ENCODE measurements at regions not wholly inside any gene's neighbourhood (a gene's known extent, or its start where the extent isn't known, plus 50 kb on each side); places are given as distances from the start of the nearest gene placed in this dataset.
"Not testable (repeated sequence)": the region's sequence is repeated elsewhere in the genome, so short reads cannot be mapped to it uniquely, and the experiment has no call there.

DNA sequence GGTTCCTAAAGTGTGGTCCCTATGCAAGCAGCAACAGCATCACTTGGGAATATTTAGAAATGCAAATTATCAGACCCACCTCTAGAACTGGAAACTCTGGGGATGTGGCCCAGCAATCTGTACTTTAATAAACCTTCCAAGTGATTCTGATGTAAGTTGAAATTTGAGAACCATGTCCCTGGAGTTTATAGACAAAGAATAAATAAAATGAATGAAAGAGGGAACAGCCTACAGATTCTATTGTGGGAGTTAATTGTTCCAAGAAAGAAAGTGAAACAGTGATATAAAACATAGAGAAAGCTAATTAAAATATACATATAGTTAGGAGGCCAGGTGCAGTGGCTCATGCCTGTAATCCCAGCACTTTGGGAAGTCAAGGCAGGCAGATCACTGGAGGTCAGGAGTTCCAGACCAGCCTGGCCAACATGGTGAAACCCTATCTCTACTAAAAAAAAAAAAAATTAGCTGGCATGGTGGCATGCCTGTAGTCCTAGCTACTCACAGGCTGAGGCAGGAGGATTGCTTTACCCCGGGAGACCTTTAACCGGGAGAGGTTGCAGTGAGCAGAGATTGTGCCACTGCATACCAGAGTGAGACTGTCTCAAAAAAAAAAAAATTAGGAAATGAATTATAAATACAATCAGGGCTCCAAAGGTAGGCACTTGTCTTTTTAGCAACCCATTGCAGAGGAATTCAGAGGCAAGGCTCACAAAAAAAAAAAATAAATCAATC is 507.5 kb downstream of the NAV3 start:
- DNase-seq, result no peak

DNA sequence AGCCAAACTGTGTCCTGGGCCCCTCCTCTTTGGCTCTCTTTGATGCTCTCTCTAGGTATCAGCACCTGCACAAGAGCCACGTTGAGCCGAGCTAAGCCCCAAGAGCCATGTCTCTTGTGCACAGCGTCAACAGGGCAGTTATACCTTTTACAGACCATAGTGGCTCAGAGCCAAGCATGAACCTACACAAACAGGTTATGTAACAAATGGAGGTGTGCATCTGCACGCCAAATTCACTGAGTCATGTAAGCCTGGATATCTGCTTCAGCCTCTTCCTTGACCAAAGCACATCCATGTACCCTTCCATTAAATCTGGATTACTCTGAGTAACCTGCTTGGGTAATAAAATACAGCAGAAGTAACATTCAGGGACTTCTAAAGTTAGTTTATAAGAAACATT is 509.7 kb downstream of the NAV3 start:
- no peak for DNase-seq

- DNase-seq, result no peak
Measured at GRCh38 chr12:78343657-78344056, 513.0 kb downstream of the NAV3 start.

DNA sequence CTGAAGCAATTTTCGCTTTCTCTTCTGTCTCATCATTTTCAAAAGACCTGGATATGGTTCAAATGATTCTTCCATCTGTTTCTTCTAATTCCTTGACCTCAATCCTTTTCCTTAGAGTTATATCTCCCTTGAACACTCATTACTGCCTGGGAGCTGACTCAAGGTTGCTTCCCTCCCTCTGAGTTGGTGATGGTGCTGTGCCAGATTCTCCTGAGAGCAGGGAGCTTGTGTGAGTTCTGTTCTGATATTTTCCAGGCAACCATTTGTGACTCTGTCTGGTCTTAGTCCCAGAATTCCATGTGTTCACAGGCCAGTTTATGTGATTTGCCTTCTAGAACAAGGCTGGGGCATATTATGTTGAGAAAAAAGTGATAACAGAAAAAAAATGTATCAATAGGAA is 505.1 kb upstream of the SYT1 start:
- peak; percentile 65 for DNase-seq

GRCh38 chr12:78361683-78362082 is 502.9 kb upstream of the SYT1 start:
- DNase-seq, result no peak

DNA sequence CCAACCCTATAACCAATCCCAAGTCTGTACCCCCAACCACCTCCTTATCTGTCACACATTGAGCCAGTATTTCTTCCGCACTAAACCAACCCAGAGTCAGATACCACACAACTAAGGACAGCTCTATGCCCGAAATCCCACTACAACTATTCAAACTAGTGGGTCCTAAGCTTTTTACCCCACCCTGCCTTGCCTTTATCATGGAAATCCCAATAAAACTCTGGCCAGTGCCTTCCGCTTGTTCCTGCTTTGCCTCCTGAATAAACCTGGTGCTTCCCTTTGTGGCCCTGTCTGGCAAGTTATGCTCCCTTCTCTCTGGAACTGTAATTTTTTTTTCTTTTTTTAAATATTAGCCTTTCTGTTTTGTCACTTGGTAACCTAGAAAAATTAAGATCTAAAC is 493.3 kb upstream of the SYT1 start:
- DNase-seq, result no peak

- DNase-seq, result no peak
Measured at GRCh38 chr12:78375461-78375860, 489.1 kb upstream of the SYT1 start.

- no peak for DNase-seq
Measured at GRCh38 chr12:78376257-78376656, 488.3 kb upstream of the SYT1 start.

DNA sequence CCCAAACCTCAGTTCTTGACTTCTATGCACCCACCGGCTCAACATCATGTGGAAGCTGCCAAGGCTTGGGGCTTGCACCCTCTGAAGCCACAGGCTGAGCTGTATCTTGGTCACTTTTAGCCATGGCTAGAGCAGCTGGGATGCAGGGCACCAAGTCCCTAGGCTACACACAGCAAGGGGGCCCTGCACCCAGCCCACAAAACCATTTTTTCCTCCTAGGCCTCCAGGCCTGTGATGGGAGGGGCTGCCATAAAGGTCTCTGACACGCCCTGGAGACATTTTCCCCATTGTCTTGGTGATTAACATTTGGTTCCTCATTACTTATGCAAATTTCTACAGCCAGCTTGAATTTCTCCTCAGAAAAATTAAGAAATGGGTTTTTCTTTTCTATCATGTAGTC is 485.5 kb upstream of the SYT1 start:
- DNase-seq, result not testable (repeated sequence)

GRCh38 chr12:78383414-78383813 is 481.2 kb upstream of the SYT1 start:
- no peak for DNase-seq

DNA sequence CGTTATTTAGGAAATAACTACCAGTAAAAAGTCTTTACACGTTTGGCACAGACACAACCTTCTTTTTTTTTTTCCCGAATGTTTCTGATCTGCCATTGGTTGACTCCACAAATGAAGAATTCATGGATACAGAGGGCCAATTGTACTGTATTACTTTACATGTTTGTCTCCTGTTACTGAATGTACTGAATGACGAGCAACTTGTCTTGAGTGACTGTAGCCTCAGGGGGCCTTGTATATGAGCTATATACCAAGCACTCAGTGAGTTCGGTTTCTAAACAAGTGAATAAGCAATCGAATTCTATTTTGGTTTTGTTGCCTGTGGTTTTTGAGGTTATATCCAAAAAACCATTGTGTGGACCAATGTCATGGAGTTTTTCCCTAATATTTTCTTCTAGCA is 480.0 kb upstream of the SYT1 start:
- DNase-seq, result no peak

GRCh38 chr12:78385541-78385940 is 479.0 kb upstream of the SYT1 start:
- DNase-seq, result no peak

DNA sequence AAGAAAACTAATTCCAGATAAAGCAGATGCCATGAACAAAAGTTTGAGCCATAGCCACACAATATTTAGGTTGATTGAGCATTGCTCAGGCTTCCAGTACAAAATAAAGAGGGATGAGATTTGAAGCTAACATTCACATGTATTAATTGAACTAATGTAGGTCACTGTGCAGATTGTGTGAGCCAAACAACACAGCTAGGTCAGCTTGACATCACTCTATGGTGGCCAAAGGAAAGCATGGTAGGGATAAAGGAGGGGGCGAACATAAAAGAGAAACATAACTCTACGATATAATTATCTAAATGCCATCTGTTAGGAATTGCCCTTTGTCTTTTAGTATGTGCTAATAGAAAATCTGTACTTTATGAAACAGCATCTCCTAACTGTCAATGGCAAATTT is 477.7 kb upstream of the SYT1 start:
- no peak for DNase-seq

DNA sequence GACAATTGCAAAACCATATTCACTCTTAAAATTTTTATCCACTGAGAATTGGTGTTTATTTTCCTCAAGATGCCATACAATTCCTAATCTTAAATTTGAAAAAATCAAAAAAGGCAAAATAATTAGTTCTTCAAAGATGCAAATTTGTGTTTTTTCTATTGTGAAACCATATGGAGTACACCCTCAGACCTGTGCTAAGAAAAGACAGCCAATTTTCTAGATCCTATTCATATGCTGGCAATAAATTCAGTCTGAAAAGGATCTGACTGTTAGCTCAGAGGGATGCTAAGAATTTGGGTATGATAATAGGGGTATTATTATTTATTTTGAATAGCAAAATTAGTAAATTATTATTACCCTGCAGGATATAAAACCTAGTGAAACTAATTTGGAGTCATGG is 476.9 kb upstream of the SYT1 start:
- no peak for DNase-seq

DNA sequence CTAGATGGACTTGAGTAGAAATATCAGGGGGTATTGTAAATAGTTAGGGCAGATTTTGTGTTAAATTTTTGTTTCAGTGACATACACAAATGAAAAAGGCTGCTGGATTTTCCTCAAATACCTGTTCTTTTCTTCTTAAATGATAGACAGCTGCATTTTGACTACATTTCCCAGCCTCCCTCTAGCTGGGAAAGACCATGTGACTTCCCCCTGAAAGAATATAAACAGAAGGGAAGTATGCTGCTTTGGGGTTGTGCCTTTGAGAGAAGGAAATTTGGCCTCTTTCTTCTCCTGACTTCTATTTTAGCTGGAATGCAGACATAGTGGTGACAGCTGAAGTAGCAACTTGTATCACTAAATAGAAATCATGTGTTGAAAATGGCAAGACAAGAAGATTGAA is 476.1 kb upstream of the SYT1 start:
- no peak for DNase-seq

GRCh38 chr12:78390920-78391319 is 473.7 kb upstream of the SYT1 start:
- no peak for DNase-seq

- peak; percentile 51 for DNase-seq
Measured at GRCh38 chr12:78392918-78393317, 471.7 kb upstream of the SYT1 start.

GRCh38 chr12:78395961-78396360 is 468.6 kb upstream of the SYT1 start:
- no peak for DNase-seq

GRCh38 chr12:78396538-78396937 is 468.0 kb upstream of the SYT1 start:
- no peak for DNase-seq

- DNase-seq, result no peak
Measured at GRCh38 chr12:78398750-78399149, 465.8 kb upstream of the SYT1 start.

DNA sequence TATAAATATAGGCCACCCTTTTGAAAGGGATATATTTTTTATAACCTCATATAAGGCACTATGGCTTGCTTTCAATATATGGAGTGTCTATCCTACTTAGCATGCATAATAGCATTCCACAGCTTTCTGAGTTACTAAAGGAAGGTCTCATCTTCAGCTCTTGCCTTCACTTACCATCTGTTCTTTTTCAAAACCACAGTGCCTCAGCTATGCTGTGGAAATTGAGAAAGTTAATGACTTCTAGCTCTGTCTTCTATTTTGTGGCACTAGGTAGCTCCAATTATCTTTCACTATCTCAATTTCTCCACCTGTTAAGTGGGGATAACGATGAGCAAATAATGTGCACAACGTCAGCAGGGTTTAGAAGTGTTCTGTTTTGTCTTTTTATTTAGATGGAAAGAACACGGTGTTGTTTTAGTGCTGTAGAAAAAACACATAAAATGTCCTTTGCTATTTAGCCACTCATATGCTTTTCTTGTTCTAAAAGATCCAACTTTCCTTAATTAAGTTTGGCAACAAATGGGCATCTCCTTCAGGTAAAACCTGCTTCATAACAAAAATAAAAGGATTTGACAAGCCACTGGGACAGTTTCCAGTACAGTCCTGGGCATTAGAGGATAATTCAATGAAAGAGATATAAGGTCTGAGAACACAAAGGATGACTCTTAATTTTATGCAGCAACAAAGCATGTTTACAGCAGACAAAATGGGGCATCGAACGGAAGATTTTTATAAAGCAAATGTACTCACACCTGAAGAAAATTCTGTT is 462.0 kb upstream of the SYT1 start:
- DNase-seq, result peak; percentile 33

DNA sequence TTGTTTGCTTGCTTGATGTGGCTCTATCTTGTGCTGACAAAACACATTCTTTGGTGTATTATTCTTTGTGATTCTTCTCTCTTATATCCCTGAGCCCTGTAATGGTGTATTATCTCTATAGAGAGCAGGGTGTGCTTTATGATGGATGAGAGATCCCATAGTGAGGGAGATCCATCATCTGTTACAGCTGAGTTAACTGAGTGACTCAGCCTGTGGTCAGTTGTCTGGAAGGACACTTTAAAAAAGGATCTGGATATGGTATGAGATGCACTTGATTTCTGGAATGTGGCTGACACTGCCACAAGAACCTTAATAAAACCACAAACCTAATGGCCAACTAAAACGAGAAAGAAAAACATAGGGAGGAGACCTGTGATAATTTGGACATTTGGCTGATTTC is 461.4 kb upstream of the SYT1 start:
- peak; percentile 92 for DNase-seq

- DNase-seq, result peak; percentile 67
Measured at GRCh38 chr12:78403681-78404080, 460.9 kb upstream of the SYT1 start.

DNA sequence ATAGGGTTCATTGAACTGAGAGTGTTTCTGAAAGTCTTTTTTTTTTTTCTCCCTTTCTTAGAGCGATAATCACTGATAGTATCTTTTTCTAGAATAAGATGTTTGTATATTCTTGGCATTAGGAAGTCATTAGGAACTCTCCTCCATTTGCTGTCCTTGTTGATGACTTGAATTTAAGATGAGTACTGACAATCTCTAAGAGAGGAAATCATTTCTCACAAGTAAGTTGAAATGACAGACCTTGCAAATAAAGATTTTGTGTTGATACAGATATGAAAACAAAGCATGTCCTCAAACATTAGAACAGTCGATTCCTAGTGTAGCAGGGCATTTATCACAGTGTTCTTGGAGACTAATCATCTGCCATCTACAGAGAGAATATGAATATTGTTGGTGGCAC is 458.4 kb upstream of the SYT1 start:
- no peak for DNase-seq

- peak; percentile 43 for DNase-seq
Measured at GRCh38 chr12:78406828-78407227, 457.7 kb upstream of the SYT1 start.

Data from fibroblast of upper back skin (primary cell).